Stimulated activated CD4-positive, alpha-beta T cell treated with anti-CD3 and anti-CD28 coated beads, Interleukin-4, amount 100 ng/mL, for 4 hours (primary cell): ENCODE measurements at regions not wholly inside any gene's neighbourhood (a gene's known extent, or its start where the extent isn't known, plus 50 kb on each side); places are given as distances from the start of the nearest gene placed in this dataset.
"Not testable (repeated sequence)": the region's sequence is repeated elsewhere in the genome, so short reads cannot be mapped to it uniquely, and the experiment has no call there.

Source experiments
- DNase-seq, 2 experiments: peaks; one replicate each; pipeline ENCODE4 v3.0.0-alpha.2; 2020

DNA sequence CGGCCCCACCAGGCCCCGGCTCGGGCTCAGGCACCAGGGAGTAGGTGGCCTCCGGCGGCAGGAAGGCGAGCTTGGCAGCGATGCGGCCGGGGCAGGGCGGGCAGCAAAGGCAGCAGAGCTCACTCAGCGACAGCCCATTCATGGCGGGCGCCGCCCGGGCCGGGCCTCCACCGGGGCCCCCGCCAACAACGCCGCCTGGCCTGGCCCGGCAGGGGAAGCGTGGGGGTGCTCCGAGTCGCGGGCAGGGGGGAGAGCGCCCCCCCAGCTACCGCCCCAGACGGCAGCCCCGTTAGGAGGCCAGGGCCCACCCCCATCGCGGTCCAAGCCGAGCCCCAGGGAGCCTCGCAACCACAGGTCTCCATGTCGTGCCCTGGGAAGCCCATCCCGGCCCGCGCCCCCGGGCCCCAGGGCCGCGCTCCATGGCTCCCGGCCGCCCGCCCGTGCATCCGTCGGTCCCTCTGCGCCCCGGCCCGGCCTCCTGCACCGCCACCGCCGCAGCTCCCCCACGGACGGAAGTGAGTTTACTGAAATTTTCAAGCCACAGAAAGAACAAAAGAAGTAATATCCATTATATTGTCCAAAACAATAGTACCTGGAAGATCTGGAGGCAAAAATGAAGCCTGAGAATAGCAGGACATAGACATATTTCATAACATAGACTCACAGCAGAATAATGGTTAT, 126.6 kb upstream of the VPREB1 start:
- not testable (repeated sequence) for DNase-seq

DNA sequence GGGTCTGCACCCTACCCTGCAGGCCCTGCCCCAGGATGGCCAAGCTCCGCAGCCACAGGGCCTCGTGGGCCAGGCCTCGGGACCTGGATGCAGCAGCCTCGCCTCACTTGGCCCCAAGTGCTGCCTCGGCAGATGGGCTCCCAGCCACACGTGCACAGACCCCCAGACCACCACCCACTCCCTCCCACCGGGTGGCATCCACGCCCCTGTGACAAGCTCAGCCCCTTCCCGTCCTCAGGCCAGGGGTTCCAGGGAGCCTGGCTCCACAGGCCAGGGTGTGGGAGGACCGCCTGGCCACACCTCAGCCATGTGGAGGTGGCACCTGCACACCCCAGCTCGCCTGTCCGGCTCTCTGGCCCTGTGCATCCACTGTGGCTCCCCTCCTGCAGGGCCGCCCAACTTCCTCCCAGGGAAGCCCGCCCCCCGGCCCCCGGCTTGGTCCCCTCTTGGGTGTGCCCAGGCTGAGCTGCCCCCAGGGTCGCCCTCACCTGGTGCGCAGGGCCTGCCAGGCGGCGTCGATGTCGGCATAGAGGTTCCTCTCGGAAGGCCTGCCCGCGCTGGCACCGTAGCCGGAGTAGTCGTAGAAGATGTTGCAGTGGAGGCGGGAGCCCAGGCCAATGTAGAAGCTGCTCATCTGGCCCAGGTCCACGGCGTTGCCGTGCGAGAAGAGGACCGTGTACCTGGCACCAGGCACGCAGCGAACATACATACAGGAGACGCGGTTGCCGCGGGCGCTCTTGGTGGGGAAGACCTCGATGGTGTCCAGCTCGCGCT, 127.4 kb upstream of the VPREB1 start:
- not testable (repeated sequence) for DNase-seq

DNA sequence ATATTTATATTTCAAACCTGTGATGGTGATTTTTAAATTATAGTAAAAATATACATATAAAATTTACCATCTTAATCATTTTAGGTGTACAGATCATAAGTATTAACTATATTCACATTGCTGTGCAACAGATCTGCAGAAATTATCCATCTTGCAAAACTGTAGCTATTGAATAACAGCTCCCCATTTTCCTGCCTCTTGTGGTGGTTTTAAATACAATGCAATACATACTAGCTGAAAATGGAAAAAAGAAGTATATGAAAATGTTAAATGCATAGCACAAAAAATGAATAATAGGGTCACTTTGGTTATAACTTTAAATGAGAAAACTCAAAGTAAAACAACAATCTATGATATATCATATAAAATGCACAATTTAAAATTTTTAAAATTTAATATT, 130.9 kb upstream of the VPREB1 start:
- DNase-seq: no peak

DNA sequence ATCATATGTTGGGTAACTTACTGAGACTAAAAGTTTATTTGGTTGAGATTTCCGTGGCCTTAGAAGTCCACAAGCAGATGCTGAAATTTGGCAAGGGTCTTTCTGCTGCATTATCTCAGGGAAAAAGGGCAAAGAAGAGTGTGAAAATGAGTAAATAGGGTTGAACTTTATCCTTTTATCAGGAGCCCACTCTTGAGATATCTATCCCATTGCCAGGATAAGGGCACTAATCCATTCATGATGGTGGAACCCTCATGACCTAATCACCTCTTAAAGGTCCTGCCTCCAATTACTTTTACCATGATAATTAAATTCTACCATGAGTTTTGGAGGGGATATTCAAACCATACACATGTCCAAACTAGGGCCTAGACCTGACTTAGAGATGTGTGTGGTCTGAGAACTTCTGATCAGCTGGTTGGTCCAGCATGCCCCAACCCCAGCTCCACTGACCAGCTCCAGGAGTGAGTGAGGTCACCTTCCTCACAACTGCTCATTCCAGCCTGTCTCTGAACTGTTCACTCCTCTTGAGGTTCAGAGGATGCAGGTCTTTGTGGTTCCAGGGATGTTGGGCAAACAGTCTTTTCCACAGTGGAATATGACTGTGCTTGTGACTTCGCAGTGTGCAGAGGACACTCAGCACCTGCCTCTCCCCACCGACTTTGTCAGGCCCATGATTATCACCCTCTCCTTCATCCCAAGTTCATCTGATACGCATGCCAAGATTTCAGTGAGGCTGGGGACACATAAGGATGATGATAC, 130.1 kb upstream of the TOP3B start:
- no peak for DNase-seq

DNA sequence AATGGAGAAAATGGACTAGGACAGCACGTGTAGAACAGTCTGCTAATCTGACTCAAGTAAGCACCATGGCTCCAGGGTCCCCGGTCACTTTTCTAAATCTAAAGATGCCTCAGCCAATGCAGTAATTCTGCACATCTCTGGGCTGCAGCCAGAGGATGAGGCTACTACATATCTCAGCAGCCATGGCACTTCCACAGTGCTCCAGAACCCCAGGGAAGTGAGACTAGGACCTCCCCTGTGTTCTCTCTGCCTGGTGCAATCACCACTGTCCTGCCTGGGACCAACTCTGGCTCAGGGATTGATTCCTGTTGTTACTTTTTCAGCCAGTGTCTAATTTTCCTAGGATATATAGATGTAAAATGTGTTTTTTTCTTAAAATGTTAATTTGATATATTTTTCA, 129.4 kb upstream of the TOP3B start:
- DNase-seq: no peak

DNA sequence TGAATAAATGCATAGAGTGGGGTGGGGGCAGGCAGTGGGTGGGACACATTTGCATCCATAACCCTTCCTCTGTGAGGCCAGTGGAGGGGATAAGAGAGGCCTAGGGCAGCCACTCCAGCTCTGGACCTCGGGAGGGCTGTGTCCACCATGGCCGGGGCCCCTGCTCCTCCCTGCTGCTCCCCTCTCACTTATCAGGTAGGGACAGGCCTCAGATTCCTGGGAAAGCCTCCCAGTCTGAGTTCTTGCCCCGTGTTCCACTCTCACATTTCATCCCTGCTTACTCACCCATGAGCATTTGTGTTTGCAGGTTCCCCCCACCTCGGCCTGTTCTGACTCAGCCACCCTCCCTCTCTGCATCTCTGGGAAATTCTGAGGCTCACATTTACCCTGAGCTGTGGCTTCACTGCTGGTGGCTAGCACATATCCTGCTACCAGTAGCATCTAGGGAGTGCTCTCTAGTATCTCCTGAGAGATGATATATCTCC, 128.7 kb upstream of the TOP3B start:
- no peak for DNase-seq

DNA sequence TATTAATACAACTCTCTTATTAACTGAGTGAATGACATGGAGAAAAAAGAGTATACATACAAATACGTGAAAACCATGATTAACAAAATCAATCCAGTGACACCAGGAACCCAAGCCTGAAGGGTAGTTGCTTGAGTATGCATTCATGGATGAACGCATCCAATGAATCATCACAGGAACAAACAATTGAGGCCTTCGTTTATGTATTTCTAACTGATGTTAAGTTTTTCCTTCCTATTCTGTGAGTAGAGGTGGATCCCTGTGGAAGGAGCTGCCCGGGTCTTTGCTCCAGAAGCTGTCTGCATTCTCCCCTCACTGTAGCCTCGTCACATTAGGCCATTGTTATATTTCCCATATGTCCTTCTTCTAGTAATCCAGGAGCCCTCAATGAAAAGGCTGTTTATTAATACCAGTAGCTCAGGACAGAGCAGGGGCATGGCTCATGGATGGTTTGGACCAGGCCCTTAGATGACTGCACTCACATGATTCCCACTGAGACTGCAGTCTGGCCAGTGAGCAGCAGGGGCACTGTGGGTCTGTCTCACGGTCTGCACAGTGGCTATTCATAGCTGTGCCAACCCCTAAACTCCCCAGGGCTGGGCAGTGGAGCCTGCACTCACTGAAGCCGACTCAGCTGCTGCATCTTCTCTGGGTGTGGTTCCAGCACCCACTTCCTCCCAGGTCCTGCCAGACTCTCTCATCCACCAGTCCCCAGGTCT, 128.1 kb upstream of the TOP3B start:
- no peak for DNase-seq

DNA sequence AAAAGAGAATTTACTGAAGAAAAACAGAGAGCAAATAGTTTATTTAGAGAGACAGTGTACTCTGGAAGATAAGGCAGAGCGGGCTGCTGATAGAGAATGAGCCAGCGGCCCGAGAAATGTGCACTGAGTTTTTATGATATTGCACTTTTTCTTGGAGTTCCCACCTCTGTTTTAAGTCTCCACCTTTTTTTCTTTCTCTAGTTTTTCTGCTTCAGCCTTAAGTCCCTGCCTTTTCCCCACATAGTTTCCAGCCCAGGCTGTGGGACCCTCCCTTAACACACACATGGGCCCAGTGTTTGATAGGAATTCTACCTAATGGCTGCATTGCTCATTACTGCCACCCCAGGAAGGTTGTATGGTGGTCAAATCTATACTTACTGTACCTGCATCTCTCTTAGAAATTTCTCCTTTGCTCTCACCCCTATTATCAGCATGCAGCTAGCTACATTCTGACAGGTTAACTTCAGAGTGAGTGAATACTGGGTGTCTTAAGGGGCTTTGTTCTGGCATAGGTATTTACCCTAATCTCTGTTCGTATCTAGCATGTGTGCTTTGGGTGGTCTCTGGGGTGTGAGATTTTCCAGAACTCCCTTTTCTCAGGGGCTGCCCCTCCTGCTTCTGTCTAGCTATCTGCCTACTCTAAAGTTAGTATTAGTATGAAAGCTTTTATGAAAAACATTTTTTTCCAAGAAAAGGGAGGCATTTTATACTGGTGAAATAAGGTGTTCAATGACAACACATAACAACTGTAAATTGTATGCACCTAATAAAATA, 127.3 kb upstream of the TOP3B start:
- no peak for DNase-seq

DNA sequence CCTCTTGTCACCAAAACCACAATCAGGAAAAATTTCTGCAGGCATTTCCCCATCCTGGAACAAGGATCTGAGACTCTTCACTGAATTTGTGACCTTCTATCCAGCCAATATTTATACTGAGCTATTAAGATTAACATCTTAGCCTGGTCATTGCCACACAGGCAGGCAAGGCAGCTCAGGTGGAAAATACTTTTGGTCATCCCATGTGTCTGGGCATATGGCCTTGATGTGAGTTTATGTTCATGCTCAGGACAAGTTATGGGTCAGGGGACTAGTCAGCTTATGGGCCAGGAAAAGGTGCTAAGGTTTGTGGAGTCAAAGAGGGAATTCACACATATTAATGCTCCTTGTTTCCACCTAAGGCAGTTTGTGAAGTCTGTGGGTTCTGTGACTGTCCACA, 124.3 kb upstream of the TOP3B start:
- DNase-seq: no peak

DNA sequence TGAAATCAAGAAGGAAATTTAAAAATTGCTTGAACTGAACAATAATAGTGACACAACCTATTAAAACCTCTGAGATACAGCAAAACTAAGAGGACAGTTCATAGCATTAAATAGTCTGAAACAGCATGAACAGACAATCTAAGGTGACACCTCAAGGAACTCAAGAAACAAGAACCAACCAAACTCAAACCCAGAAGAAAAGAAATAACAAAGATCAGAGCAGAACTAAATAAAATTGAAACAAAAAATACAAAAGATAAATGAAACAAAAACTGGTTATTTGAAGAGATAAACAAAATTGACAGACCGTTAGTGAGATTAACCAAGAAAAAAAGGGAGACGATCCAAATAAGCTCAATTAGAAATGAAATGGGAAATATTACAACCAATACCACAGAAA, 122.8 kb upstream of the TOP3B start:
- DNase-seq: no peak

DNA sequence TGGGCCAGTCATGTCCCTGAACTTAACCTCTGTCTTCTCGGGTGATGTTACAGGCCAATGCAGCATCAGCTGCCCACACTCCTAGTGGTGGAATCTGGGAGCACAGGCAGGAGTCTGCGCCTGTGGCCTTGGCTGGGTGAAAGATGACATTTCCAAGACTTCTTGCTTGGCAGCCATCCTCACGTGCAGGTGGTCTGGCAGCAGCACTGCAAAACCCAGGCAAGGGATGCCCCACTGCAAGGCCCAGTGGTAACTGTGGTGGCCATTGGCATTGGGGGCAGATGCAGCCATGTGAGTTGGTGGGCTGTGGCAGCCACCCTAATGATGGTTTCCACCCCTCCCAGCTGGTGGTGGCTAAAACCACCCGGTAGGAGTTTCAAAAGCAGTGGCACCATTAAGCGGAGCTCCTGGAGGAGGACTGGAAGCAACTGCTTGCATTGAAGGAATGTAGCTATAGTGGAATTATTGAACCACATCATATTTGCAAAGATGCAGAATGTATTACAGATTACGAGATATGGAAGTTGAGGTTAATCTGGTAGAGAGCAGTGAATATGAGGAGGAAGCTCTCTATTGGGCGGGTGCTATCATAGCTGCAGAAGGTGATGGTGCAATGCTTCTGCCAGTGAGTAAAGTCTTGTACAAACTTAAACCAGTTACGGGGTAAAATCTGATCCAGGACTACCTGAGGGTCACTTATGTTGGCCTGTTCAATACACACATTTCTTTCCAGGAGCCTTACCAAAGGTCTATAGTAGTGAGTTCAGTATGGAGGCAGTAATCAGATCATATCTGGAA, 120.7 kb upstream of the TOP3B start:
- DNase-seq: no peak

DNA sequence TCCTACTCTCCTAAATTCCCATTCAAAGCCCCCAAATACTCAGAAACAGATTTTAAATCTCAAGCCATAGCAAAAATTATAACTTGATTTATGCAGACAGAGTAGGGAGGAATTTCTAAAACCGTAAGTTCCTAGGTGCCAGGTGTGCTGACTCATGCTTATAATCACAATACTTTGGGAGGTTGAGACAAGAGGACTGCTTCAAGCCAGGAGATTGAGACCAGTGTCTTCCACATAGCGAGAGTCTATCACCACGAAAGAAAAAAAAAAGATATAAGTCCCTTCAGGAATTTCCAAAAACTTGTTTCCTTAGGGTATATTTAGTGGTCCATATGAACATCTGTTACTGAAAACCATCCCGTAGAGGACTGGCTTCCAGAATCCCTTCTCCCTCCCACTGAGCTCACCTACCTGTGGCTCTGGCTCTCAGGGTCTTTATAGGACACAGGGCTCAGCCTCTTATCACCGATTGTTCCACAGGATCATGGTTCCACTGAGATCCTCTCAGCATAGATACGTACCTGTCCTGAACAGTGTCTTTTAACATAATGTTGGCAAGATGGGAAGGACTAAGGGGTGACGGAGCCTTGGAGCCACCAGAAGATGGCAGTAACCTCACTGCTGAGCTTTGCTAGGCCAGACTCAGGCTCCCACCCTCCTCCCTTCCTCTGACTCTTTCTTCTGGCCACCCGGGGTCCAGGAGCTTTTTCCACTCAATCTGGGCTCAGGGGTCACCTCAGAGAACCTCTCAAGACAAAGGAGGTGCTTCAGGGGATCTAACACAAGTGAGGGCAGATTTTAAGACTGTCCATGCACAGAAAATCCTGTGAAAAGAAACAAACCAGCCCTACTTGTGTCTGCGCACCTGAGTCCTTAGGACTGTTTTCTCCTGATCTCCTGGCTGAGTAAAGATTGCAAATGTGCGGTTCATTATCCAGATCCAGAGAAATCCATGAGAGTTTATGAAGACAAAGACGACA, 117.5 kb upstream of the TOP3B start:
- no peak for DNase-seq

DNA sequence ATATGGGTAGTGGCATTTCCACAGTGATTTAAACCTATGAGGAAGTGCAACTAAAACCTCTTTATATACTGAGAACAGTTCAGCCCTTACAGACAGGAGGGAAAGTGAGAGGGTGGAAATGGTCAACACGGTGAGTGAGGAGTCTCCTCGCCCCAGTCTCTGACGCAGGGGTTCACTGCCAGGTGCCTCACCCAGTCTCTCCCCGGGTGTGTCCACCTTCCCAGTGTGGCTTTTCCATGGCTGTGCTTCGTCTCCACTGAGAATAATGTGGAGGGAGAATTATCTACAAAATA, 116.6 kb upstream of the TOP3B start:
- DNase-seq: no peak

DNA sequence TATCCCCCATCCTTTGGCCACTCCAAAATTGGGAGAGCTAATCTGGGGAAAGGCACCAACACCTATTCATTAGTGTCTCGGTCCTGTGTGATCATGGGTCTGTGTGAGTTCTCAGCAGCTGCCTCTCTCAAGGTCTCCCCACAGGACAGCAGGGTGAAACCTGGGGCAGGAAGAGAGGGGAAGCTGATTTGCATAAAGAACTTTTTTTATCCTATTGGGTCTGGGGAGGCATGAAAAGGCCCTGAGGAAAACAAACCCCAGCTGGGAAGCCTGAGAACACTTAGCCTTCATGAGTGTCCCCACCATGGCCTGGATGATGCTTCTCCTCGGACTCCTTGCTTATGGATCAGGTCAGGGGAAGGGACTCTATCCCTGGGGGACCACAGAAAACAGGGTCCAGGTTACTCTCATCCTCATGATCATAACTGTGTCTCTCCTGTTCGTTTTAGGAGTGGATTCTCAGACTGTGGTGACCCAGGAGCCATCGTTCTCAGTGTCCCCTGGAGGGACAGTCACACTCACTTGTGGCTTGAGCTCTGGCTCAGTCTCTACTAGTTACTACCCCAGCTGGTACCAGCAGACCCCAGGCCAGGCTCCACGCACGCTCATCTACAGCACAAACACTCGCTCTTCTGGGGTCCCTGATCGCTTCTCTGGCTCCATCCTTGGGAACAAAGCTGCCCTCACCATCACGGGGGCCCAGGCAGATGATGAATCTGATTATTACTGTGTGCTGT, 116.0 kb upstream of the TOP3B start:
- no peak for DNase-seq

DNA sequence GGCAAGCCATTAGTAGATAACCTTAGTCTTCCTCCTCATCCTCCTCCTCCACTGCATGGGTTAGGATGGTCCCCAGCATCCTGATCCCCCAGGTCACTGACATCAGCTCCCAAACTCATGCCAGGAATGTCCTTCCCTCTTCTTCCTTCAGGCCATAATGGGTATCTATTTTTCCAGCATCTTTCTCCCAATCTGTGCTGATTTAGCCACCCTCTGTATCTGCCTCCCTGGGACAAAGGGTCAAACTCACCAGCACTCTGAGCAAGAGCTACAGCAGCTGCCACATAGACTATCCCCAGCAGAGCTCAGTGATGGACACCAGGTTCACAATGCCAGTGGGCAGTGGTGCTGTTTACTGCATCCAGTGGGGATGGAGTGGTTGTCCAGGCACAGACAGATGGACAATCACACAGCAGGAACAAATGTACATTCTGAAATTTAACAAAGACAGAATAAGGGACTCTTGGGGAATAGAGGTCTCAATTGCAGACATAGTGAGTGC, 115.2 kb upstream of the TOP3B start:
- no peak for DNase-seq

DNA sequence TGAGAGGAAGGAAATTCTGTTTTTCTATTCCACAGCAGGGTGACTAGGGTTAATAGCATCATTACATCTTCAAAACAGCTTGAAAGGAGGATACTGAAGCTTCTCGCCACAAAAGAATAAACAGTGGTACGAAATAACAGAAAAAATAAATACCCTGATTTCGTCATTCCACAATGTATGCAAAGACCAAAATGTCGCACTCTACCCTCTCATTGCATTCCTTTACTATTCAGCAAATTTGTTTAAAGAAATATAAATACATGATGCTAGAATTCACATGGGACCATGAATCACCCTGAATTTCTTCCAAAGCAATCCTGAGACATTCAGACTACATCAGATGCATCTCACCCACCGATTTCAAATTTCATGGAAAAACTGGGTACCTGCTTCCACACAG, 112.3 kb upstream of the TOP3B start:
- DNase-seq: no peak

DNA sequence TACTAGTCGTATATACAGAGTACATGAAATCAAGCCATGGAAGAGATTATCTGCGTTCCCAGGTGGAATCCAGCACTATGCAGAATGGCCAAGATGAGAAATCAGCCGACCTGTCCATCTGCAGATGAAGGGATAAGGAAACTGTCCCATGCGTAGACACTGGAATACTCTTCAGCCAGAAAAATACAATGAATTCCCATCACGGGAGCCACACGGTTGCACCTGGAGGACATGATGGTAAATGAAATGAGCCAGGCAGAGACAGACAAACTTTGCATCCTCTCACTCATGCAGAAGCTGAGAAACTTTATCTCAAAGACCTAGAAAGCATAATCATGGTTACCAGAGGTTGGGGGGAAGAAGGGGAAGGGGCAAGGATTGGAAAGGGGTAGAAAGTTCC, 111.9 kb upstream of the TOP3B start:
- no peak for DNase-seq

DNA sequence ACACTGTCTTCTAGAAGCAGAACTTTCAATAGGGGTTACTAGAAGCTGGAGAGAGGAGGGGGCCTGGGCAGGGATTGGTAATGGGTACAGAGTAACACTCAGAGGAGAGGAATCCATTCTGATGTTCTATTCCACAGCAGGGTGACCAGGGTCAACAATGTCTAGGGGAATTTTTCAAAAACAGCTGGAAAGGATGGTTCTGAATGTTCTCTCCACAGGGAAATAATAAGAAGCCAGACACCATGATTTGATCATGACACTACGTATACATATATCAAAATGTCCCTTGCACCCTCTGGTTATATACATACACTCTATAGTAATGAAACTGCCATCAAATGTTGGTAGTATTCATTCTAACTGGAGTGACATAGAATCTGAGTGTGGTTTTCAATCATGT, 111.2 kb upstream of the TOP3B start:
- no peak for DNase-seq

DNA sequence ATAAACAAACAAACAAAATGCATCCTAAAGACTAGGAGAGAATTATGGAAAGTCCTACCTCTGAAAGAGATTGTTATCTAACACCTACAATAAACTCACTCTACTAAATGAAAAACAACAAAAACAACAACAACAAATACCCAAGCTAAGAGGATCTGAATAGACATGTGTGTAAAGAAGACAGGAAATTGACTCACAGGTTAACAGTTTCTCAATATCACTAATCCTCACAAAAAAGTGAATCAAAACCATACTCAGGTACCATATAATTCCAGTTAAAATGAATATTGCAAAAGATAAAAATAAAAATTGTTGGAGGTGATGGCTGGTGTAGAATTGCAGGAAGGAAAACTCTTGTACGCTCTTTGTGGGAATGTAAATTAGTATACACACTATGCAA, 110.4 kb upstream of the TOP3B start:
- DNase-seq: no peak

DNA sequence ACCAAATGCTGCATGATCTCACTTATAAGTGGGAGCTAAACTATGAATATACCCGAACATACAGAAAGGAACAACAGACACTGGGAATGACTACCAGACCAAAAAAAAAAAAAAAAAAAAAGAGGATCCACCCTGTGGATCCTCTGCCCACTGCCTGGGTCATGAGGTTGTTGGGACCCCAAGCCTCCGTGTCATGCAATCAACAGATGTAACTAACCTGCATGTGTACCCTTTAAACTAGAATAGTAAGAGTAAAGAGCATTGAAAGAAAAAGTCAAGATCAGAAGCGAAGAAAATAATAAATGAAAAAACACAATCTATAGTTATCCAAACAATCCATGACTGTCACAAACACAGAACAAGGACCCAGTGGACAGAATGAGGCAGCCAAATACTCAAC, 109.5 kb upstream of the TOP3B start:
- DNase-seq: no peak
